Gastroesophageal sphincter (tissue), 4 donors: ENCODE measurements at regions not wholly inside any gene's neighbourhood (a gene's known extent, or its start where the extent isn't known, plus 50 kb on each side); places are given as distances from the start of the nearest gene placed in this dataset.

Source experiments
- ATAC-seq: fragments of 150-250 bp; one replicate; pipeline ENCODE4 v1.9.1; 2016; ENCODE audit warnings: mild to moderate bottlenecking, moderate library complexity
- H3K27ac ChIP-seq, 4 donors: fragments of 200-600 bp; sonication (generic) in 3 of 4; 1 replicate in 3 of 4; 2 replicates in 1 of 4; pipeline ENCODE4 v1.5.1; 2016 to 2019
- H3K27me3 ChIP-seq: fragments of 200-600 bp; sonication (generic); one replicate; pipeline ENCODE4 v1.5.1; 2019
- H3K36me3 ChIP-seq, 2 donors: fragments of 200-600 bp; sonication (generic); one replicate each; pipeline ENCODE4 v1.5.1; 2019; ENCODE audit warnings: control low read depth in 1 of 2
- H3K4me1 ChIP-seq, 3 donors: fragments of 200-600 bp; sonication (generic); 1 replicate in 2 of 3; 2 replicates in 1 of 3; pipeline ENCODE4 v1.5.1; 2016 to 2019; ENCODE audit warnings: control low read depth in 2 of 3
- H3K4me3 ChIP-seq, 2 donors: fragments of 200-600 bp; sonication (generic); one replicate each; pipeline ENCODE4 v1.5.1; 2019; ENCODE audit warnings: mild to moderate bottlenecking in 1 of 2, moderate library complexity in 1 of 2
- H3K9me3 ChIP-seq, 3 donors: fragments of 200-600 bp; sonication (generic); one replicate each; pipeline ENCODE4 v1.5.1; 2017 to 2019; ENCODE audit warnings: control low read depth in 2 of 3
- EP300 ChIP-seq: sonication (generic); formaldehyde crosslinking; IDR thresholded peaks from one replicate; pipeline ENCODE4 v1.6.1; 2017; ENCODE audit warnings: antibody characterized with exemption, mild to moderate bottlenecking
- POLR2A ChIP-seq, 2 donors: fragments of 450-650 bp; IDR thresholded peaks; one replicate each; pipeline ENCODE4 v1.6.1; 2017; ENCODE audit warnings: antibody characterized with exemption in 2 of 2, mild to moderate bottlenecking in 2 of 2, moderate library complexity in 1 of 2
- POLR2AphosphoS5 ChIP-seq: sonication (generic); formaldehyde crosslinking; IDR thresholded peaks from one replicate; pipeline ENCODE4 v1.6.1; 2017; ENCODE audit warnings: antibody characterized with exemption
- WGBS, 2 donors: methylation state at CpG; one replicate each; pipeline ENCODE4 v1.1.5; 2018; ENCODE audit warnings: low coverage in 1 of 2; 5-methylcytosine and 5-hydroxymethylcytosine counted together
- TF ChIP-seq, protein P1 (sequence below), 4 experiments: fragments of 200-600 bp in 2 of 4; fragments of 450-650 bp in 2 of 4; sonication (generic) in 1 of 4; IDR thresholded peaks; one replicate each; pipeline ENCODE4 v1.5.1; 2017 to 2019; ENCODE audit warnings: antibody characterized with exemption in 4 of 4, mild to moderate bottlenecking in 2 of 4, moderate library complexity in 2 of 4

GRCh38 chrX:96453139-96453538 is 231.5 kb upstream of the DIAPH2 start:
- ATAC-seq: no peak
- WGBS, 2 donors: 62 to 63% methylated on average over 2 to 3 of the region's 3 CpGs
- Histone ChIP-seq H3K27me3 (no peaks in the 10 kb centered on the region), H3K4me1 (no peaks in the 10 kb centered on the region), H3K36me3 (no peaks in the 10 kb centered on the region), H3K9me3 (no peaks in the 10 kb centered on the region), H3K4me3 (no peak overlapping the region), H3K27ac (no peak overlapping the region)
- TF ChIP-seq EP300 (no peak), POLR2AphosphoS5 (no peak), POLR2A (IDR thresholded peaks at IDR 0.05) (no peak)
- TF ChIP-seq, protein P1, sequence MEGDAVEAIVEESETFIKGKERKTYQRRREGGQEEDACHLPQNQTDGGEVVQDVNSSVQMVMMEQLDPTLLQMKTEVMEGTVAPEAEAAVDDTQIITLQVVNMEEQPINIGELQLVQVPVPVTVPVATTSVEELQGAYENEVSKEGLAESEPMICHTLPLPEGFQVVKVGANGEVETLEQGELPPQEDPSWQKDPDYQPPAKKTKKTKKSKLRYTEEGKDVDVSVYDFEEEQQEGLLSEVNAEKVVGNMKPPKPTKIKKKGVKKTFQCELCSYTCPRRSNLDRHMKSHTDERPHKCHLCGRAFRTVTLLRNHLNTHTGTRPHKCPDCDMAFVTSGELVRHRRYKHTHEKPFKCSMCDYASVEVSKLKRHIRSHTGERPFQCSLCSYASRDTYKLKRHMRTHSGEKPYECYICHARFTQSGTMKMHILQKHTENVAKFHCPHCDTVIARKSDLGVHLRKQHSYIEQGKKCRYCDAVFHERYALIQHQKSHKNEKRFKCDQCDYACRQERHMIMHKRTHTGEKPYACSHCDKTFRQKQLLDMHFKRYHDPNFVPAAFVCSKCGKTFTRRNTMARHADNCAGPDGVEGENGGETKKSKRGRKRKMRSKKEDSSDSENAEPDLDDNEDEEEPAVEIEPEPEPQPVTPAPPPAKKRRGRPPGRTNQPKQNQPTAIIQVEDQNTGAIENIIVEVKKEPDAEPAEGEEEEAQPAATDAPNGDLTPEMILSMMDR (IDR thresholded peaks at IDR 0.05): no peak

DNA sequence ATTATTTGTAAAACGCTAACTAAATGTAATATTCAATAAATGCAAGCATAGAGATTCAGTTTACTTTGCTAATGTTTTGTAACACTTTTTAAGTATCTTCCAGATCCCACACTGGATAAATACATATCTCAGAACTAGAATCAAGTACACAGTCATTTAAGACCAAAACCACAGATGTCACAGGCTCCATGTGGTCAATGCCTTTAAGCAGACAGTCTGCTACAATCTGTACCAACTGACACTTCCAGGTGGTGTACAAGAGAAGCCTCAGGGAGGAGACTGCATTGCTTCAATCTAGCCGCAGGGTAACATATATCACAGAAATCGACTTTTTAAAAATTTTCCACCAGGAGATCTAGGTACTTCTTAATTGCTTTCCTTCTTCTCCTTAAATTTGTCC is 229.6 kb upstream of the DIAPH2 start:
- Histone ChIP-seq H3K4me1 (no peaks in the 10 kb centered on the region), H3K4me3 (no peak overlapping the region), H3K36me3 (no peaks in the 10 kb centered on the region), H3K9me3 (no peaks in the 10 kb centered on the region), H3K27ac (no peak overlapping the region), H3K27me3 (no peaks in the 10 kb centered on the region)
- WGBS, 2 donors: 93% methylated on average over 3 of the region's 3 CpGs
- no peak for ATAC-seq
- TF ChIP-seq, protein P1 (IDR thresholded peaks at IDR 0.05): no peak
- TF ChIP-seq EP300 (no peak), POLR2A (IDR thresholded peaks at IDR 0.05) (no peak), POLR2AphosphoS5 (no peak)

DNA sequence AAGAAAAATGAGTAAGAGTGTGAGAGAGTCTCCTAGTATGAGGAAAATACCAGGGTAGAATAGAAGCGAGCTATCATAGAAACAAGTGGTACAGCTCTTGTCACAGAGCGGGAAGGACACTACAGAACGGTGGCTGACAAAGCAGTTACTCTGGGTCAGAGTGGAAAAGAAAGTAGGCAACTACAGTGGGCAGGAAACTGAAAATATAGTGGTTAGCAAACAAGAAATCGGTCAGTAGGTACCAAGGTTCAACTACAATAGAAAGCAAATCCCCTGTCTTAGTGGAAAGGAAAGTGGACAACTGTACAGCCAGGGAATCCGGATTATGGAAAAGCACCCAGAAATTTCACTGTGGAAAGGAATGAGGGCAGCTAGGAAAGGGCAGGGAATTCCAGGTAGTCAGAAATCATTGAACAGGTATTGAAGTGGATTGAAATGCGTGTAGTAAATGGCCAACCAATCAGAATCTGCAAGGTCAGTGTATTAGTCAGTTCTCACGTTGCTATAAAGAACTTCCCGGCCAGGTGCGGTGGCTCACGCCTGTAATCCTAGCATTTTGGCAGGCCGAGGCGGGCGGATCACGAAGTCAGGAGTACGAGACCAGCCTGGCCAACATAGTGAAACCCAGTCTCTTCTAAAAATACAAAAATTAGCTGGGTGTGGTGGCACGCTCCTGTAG is 219.6 kb upstream of the DIAPH2 start:
- no peaks in the 10 kb centered on the region for H3K9me3 ChIP-seq
- no peaks in the 10 kb centered on the region for H3K36me3 ChIP-seq
- H3K4me3 ChIP-seq: no peak overlapping the region
- TF ChIP-seq, protein P1 (IDR thresholded peaks at IDR 0.05): no peak
- TF ChIP-seq POLR2AphosphoS5: no peak
- no peak for TF ChIP-seq POLR2A (IDR thresholded peaks at IDR 0.05)
- no peak for TF ChIP-seq EP300
- no peak for ATAC-seq
- no peaks in the 10 kb centered on the region for H3K27me3 ChIP-seq
- 90 to 94% methylated on average over 14 of the region's 16 CpGs for WGBS, 2 donors
- no peaks in the 10 kb centered on the region for H3K4me1 ChIP-seq
- no peak overlapping the region for H3K27ac ChIP-seq

GRCh38 chrX:96474029-96474740 is 210.5 kb upstream of the DIAPH2 start:
- no peaks in the 10 kb centered on the region for H3K36me3 ChIP-seq
- no peak overlapping the region for H3K4me3 ChIP-seq
- no peak for ATAC-seq
- no peak for TF ChIP-seq POLR2A (IDR thresholded peaks at IDR 0.05)
- TF ChIP-seq POLR2AphosphoS5: no peak
- no peak for TF ChIP-seq EP300
- TF ChIP-seq, protein P1 (IDR thresholded peaks at IDR 0.05): no peak
- no peak overlapping the region for H3K27ac ChIP-seq
- WGBS, 2 donors: 53 to 69% methylated on average over 4 of the region's 4 CpGs
- no peaks in the 10 kb centered on the region for H3K4me1 ChIP-seq
- no peaks in the 10 kb centered on the region for H3K9me3 ChIP-seq
- H3K27me3 ChIP-seq: no peaks in the 10 kb centered on the region

DNA sequence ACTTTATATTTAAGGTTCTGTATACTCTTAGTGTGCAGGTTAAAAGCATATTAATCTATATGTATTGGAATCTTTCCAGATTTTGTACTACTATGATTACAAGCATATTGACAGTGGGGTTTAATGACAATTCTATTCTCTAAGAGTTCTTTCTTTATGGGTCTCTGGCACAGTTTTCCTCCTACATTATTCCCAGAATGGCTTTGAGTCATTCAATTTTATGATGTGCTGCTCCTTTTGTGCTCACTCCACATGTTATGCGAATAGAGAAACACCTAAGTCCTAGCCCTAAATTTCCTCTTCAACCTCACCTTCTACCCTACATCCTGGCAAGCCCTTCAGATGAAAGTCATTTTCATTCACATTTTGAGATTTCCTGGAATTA is 209.9 kb upstream of the DIAPH2 start:
- H3K9me3 ChIP-seq: no peaks in the 10 kb centered on the region
- no peaks in the 10 kb centered on the region for H3K36me3 ChIP-seq
- WGBS, 2 donors: no CpG with 5 or more reads among the region's 1 CpG
- H3K4me3 ChIP-seq: no peak overlapping the region
- no peak for ATAC-seq
- TF ChIP-seq EP300 (no peak), POLR2AphosphoS5 (no peak), POLR2A (IDR thresholded peaks at IDR 0.05) (no peak)
- TF ChIP-seq, protein P1 (IDR thresholded peaks at IDR 0.05): no peak
- no peak overlapping the region for H3K27ac ChIP-seq
- H3K4me1 ChIP-seq: no peaks in the 10 kb centered on the region
- H3K27me3 ChIP-seq: no peaks in the 10 kb centered on the region
